MCF 10A (cell line): ENCODE measurements at regions not wholly inside any gene's neighbourhood (a gene's known extent, or its start where the extent isn't known, plus 50 kb on each side); places are given as distances from the start of the nearest gene placed in this dataset.

Source experiments
- BruUV-seq: library from RNA; stranded (reverse); fragments of 400-500 nt; replicated peaks from 2 replicates; lab custom pipeline; 2021; lab: Mats Ljungman, UMichigan
- CTCF ChIA-PET: fragments of 300-600 bp; sonication (Branson Sonifier 250); formaldehyde crosslinking; extraction: SDS; loops from one replicate; lab custom pipeline; 2021; ENCODE audit warnings: antibody characterized with exemption, inconsistent platforms; lab: Yijun Ruan, JAX
- POLR2A ChIA-PET: fragments of 300-600, 350-650 bp; sonication (Branson Sonifier 250); formaldehyde crosslinking; extraction: SDS; loops from one replicate; lab custom pipeline; 2020; ENCODE audit warnings: antibody characterized with exemption, inconsistent platforms; lab: Yijun Ruan, JAX
- DNase-seq: peaks from one replicate; pipeline ENCODE4 v3.0.0-alpha.2; 2018; ENCODE audit not compliant: unreplicated experiment
- H3K27ac Mint-ChIP-seq: one replicate; pipeline ENCODE4 v1.8.0; 2022; ENCODE audit warnings: mild to moderate bottlenecking, low read depth, mixed read lengths; ENCODE audit not compliant: unreplicated experiment
- H3K27me3 Mint-ChIP-seq: one replicate; pipeline ENCODE4 v1.8.0; 2022; ENCODE audit warnings: mixed read lengths; ENCODE audit not compliant: insufficient read depth, unreplicated experiment
- H3K36me3 Mint-ChIP-seq: one replicate; pipeline ENCODE4 v1.8.0; 2022; ENCODE audit warnings: mild to moderate bottlenecking, moderate library complexity, mixed read lengths; ENCODE audit not compliant: insufficient read depth, unreplicated experiment
- H3K4me1 Mint-ChIP-seq: one replicate; pipeline ENCODE4 v1.8.0; 2022; ENCODE audit warnings: mixed read lengths; ENCODE audit not compliant: insufficient read depth, unreplicated experiment
- H3K4me3 Mint-ChIP-seq: one replicate; pipeline ENCODE4 v1.8.0; 2022; ENCODE audit warnings: mild to moderate bottlenecking, moderate library complexity, mixed read lengths; ENCODE audit not compliant: unreplicated experiment
- H3K9me3 Mint-ChIP-seq: one replicate; pipeline ENCODE4 v1.8.0; 2022; ENCODE audit warnings: mixed read lengths; ENCODE audit not compliant: unreplicated experiment
- intact Hi-C: fragments of 100-400 bp; cut with micrococcal nuclease; formaldehyde crosslinking; loops from 2 replicates; pipeline ENCODE4 v1.14.1; 2022
- TF ChIP-seq, protein P1 (sequence below): fragments of 200-600 bp; IDR thresholded peaks from one replicate; pipeline ENCODE4 v1.8.0; 2022; ENCODE audit warnings: antibody characterized with exemption, mild to moderate bottlenecking; ENCODE audit not compliant: unreplicated experiment

DNA sequence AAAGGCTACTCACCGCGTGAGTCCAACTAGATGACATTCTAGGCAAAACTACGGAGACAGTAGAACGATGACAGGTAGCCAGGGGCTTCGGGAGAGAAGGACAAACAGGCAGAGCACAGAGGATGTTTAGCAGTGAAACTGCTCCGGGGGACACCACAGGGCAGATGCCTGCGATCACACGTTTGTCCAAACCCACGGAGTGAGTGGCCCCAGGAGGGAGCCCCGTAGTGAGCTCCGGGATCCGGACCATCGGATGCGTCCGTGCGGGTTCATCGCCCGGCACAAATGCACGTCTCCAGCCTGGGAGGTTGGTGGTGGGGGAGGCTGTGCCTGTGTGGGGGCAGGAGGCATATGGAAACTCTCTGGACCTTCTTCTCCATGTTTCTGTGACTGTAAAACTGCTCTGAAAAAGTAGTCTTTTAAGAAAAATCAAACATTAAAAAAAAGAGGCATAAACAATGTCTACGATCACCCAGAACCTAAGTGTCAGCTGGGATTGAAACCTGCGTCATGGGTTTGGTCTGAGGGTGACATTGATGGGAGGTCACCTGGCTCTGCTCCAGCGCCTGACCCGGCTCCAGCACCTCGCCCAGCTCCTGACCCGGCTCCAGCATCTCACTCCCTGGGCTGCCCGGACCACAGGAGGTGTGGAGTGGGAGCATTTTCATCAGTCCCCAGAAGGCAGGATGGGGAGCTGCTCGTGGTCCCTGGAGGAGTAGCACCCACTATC lies 83.0 kb upstream of the CTDP1 start:
- no peaks in the 10 kb centered on the region for H3K27me3 Mint-ChIP-seq

DNA sequence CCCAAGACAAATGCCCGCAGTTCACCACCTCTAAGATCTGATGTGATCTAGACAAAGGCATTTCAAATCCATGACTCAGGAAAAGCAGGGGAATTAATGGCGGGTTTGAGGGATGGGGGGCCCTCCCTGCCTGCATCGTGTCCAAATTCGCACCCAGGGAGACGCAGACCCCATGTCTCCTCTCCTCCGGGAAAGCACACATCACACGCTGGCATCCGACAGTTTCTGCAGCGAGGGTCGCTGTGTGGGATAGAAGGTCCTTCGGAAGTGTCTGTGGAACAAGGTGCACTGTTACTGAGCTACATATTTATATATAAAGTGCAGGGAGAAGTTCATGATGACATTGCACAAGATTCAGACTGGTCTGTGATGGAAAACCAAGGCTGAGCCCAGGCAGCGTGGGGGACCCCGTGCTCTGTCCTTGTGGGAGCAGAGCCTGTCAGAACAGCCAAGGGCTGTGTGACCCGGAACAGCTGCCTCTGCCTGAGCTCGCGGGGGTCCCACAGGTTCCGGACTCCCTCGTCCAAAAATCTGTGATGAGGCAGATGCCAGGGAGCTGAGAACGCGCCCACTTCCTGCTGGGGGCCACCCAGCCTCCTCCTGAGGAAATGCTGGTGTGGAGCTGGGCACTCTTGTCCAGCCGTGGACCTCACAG lies 82.3 kb upstream of the CTDP1 start:
- intact Hi-C loops: no loop called here

More for the DNA sequence above, 83.0 kb upstream of the CTDP1 start:
- Mint-ChIP-seq H3K4me1 (no peaks in the 10 kb centered on the region), H3K27ac (no peak overlapping the region), H3K4me3 (no peak overlapping the region), H3K36me3 (peaks cover under 1% of the 10 kb centered on the region), H3K9me3 (peaks cover 37% of the 10 kb centered on the region)
- no peak for DNase-seq
- TF ChIP-seq, protein P1, sequence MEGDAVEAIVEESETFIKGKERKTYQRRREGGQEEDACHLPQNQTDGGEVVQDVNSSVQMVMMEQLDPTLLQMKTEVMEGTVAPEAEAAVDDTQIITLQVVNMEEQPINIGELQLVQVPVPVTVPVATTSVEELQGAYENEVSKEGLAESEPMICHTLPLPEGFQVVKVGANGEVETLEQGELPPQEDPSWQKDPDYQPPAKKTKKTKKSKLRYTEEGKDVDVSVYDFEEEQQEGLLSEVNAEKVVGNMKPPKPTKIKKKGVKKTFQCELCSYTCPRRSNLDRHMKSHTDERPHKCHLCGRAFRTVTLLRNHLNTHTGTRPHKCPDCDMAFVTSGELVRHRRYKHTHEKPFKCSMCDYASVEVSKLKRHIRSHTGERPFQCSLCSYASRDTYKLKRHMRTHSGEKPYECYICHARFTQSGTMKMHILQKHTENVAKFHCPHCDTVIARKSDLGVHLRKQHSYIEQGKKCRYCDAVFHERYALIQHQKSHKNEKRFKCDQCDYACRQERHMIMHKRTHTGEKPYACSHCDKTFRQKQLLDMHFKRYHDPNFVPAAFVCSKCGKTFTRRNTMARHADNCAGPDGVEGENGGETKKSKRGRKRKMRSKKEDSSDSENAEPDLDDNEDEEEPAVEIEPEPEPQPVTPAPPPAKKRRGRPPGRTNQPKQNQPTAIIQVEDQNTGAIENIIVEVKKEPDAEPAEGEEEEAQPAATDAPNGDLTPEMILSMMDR: no peak
- BruUV-seq: no TSS peak
- CTCF ChIA-PET: no interaction called here
- intact Hi-C loops: no loop called here
- POLR2A ChIA-PET: no interaction called here

DNA sequence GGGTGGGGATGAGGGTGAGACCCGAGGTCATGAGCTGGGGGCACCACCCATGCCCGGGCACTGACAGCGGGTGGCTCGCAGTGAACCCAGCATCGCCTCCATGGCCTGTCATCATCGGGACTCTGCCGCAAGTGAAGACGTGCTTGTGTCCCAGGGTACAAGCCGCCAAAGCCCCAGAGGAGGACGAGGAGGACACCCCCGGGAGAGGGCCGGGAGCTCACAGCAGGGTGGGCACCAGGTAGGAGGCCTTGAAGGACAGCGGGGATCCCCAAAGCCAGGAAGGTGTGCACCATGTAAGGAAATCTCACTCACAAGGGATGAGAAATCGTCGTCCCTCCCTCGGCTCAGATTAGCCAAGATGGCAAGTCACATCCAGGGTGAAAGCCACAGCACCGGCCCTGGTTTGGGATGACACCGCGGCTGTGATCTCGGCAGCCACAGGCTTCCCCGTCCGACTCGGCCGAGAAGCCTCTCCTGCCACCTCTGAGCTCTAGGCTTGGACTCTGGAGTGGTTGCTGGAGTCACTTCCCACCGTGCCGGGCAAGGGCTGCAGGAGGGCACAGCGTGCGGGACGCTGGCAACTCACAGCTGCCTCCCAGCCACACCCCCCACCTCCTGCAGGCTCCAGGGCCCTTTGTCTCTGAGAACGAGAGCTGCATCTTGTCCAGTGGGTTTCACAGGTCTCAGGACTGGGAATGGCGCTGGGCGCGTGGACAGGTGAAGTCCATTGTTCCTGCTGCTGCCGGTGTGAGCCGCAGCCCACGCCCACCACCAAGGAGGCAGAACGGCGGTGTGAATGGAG lies 81.6 kb upstream of the CTDP1 start:
- Mint-ChIP-seq H3K4me3 (no peak overlapping the region), H3K27me3 (no peaks in the 10 kb centered on the region), H3K9me3 (peaks cover 31% of the 10 kb centered on the region), H3K4me1 (no peaks in the 10 kb centered on the region), H3K27ac (no peak overlapping the region), H3K36me3 (no peaks in the 10 kb centered on the region)
- ChIA-PET CTCF (no interaction called here), POLR2A (no interaction called here)
- TF ChIP-seq, protein P1: no peak
- intact Hi-C loops: no loop called here
- no peak for DNase-seq
- BruUV-seq: no TSS peak

More for the DNA sequence above, 82.3 kb upstream of the CTDP1 start:
- no peaks in the 10 kb centered on the region for H3K27me3 Mint-ChIP-seq
- no peak overlapping the region for H3K27ac Mint-ChIP-seq
- ChIA-PET POLR2A (no interaction called here), CTCF (no interaction called here)
- TF ChIP-seq, protein P1: no peak
- no peaks in the 10 kb centered on the region for H3K36me3 Mint-ChIP-seq
- H3K9me3 Mint-ChIP-seq: peaks cover 32% of the 10 kb centered on the region
- no TSS peak for BruUV-seq
- no peaks in the 10 kb centered on the region for H3K4me1 Mint-ChIP-seq
- no peak overlapping the region for H3K4me3 Mint-ChIP-seq
- DNase-seq: no peak

DNA sequence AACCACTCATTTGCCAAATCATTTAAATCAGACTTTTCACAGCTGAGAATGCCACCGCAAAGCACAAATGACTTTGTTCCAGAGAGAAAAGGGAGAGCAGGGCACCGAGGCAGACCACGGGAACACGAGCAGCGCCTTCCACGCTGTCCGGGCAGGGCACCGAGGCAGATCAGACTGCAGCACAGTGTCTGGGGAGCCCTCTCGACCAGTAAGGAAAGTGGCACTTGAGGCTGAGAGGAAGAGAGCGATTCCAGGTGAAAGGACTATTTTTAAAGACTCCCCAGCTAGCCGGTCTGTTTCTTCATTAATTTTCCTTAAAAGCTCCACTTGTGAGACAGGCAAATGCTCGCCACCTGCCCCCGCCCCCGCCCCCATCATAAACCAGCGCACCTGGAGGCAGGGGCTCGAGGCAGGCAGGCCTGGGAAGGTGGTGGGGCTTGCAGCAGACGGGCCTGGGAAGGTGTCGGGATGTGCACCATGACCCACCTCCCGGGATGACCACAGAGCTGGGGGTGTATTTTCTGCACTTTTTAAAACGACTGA lies 80.9 kb upstream of the CTDP1 start:
- peaks cover 31% of the 10 kb centered on the region for H3K9me3 Mint-ChIP-seq
- H3K4me1 Mint-ChIP-seq: no peaks in the 10 kb centered on the region
- TF ChIP-seq, protein P1: no peak
- H3K36me3 Mint-ChIP-seq: no peaks in the 10 kb centered on the region
- no peak for DNase-seq
- H3K4me3 Mint-ChIP-seq: no peak overlapping the region
- ChIA-PET CTCF (no interaction called here), POLR2A (no interaction called here)
- no TSS peak for BruUV-seq
- no peak overlapping the region for H3K27ac Mint-ChIP-seq
- no peaks in the 10 kb centered on the region for H3K27me3 Mint-ChIP-seq
- intact Hi-C loops: no loop called here
